ENCODE measurements at regions not wholly inside any gene's neighbourhood (a gene's known extent, or its start where the extent isn't known, plus 50 kb on each side); places are given as distances from the start of the nearest gene placed in this dataset.

GRCh38 chr11:120019191-120019590, 118.7 kb downstream of the TRIM29 start:
- no peak for TF ChIP-seq CTCF (IDR thresholded peaks at IDR 0.05)
- no peak for ATAC-seq
- intact Hi-C loops (cut with DNase I), result loop anchor here in 5 of 10 donors (10.0 kb wide), 4 partner anchors 284 to 364 kb away; partner anchors contain the start of gene NECTIN1 (in 1 of the 5)
- 91 to 92% methylated on average over 5 of the region's 5 CpGs for WGBS, 2 donors
- no peak overlapping the region for H3K27ac ChIP-seq
- H3K9me3 ChIP-seq, result no peaks in the 10 kb centered on the region
- H3K27me3 ChIP-seq, result peaks cover 0 to 76% (median 57%) of the 10 kb centered on the region in 7 donors
- H3K36me3 ChIP-seq, result no peaks in the 10 kb centered on the region
- DNase-seq, result no peak
- H3K4me3 ChIP-seq, result no peak overlapping the region
- H3K4me1 ChIP-seq, result no peaks in the 10 kb centered on the region

- Histone ChIP-seq H3K9me3 (no peaks in the 10 kb centered on the region), H3K4me3 (no peak overlapping the region), H3K4me1 (peaks cover 0 to 6% (median 0%) of the 10 kb centered on the region in 9 donors), H3K27ac (no peak overlapping the region), H3K36me3 (no peaks in the 10 kb centered on the region), H3K27me3 (peaks cover 0 to 77% (median 57%) of the 10 kb centered on the region in 7 donors)
- no peak for ATAC-seq
- WGBS, 2 donors, result 39 to 48% methylated on average over 9 of the region's 9 CpGs
- DNase-seq, result no peak
- TF ChIP-seq CTCF (IDR thresholded peaks at IDR 0.05), result no peak
- intact Hi-C loops (cut with DNase I), result loop anchor here in 5 of 10 donors (10.0 kb wide), 4 partner anchors 283 to 363 kb away; partner anchors contain the start of gene NECTIN1 (in 1 of the 5)
Measured at GRCh38 chr11:120017582-120018150, 120.2 kb downstream of the TRIM29 start.

GRCh38 chr11:120013325-120014250, 124.3 kb downstream of the TRIM29 start:
- peaks cover 0 to 6% (median 0%) of the 10 kb centered on the region in 9 donors for H3K4me1 ChIP-seq
- no peaks in the 10 kb centered on the region for H3K9me3 ChIP-seq
- no peaks in the 10 kb centered on the region for H3K36me3 ChIP-seq
- no peak overlapping the region for H3K27ac ChIP-seq
- ATAC-seq (peak; percentile 76 to 89 (median 83)), DNase-seq (peak; percentile 42 to 53)
- peaks cover 0 to 83% (median 59%) of the 10 kb centered on the region in 7 donors for H3K27me3 ChIP-seq
- TF ChIP-seq CTCF (IDR thresholded peaks at IDR 0.05), result peak; percentile 33 to 76 (median 72)
- WGBS, 2 donors, result 36 to 39% methylated on average over 28 of the region's 28 CpGs
- intact Hi-C loops (cut with DNase I), result loop anchor here in 8 of 10 donors (2.0 to 10.0 kb wide), 7 partner anchors 279 to 359 kb away; partner anchors contain the start of gene NECTIN1 (in 2 of the 8)
- H3K4me3 ChIP-seq, result no peak overlapping the region

GRCh38 chr11:120012245-120012644, 125.7 kb downstream of the TRIM29 start:
- Histone ChIP-seq H3K4me3 (no peak overlapping the region), H3K27ac (no peak overlapping the region), H3K4me1 (peaks cover 0 to 6% (median 0%) of the 10 kb centered on the region in 9 donors), H3K36me3 (no peaks in the 10 kb centered on the region), H3K9me3 (no peaks in the 10 kb centered on the region), H3K27me3 (peaks cover 0 to 70% (median 56%) of the 10 kb centered on the region in 7 donors)
- intact Hi-C loops (cut with DNase I), result loop anchor here in 8 of 10 donors (2.0 to 10.0 kb wide), 7 partner anchors 277 to 357 kb away; partner anchors contain the start of gene NECTIN1 (in 2 of the 8)
- no peak for TF ChIP-seq CTCF (IDR thresholded peaks at IDR 0.05)
- WGBS, 2 donors, result 72 to 79% methylated on average over 7 of the region's 7 CpGs
- DNase-seq (no peak), ATAC-seq (no peak)

Data from heart right ventricle (tissue), 16 donors.